SK-N-MC (cell line): ENCODE measurements at regions not wholly inside any gene's neighbourhood (a gene's known extent, or its start where the extent isn't known, plus 50 kb on each side); places are given as distances from the start of the nearest gene placed in this dataset.

ENCODE experiments used
- EZH2 ChIP-seq: fragments of 200-600 bp; sonication (generic); IDR thresholded peaks from one replicate; pipeline ENCODE4 v1.6.1; 2017; ENCODE audit warnings: antibody characterized with exemption
- POLR2AphosphoS5 ChIP-seq: IDR thresholded peaks from 2 replicates; pipeline ENCODE4 v1.6.1; 2012; ENCODE audit warnings: mild to moderate bottlenecking, low read depth, low read length, borderline replicate concordance

GRCh38 chr1:209010475-209011230 is 572.9 kb upstream of the CAMK1G start:
- TF ChIP-seq EZH2: no peak
- no peak for TF ChIP-seq POLR2AphosphoS5
